H1 (cell line): ENCODE measurements at regions not wholly inside any gene's neighbourhood (a gene's known extent, or its start where the extent isn't known, plus 50 kb on each side); places are given as distances from the start of the nearest gene placed in this dataset.

Experiments used
- CTCF ChIA-PET: fragments of 300-600 bp; sonication (Branson Sonifier 250); formaldehyde crosslinking; loops from one replicate; lab custom pipeline; 2021; ENCODE audit not compliant: partially characterized antibody; lab: Charles Lee
- POLR2A ChIA-PET: fragments of 300-600 bp; sonication (Branson Sonifier 250); formaldehyde crosslinking; loops from one replicate; lab custom pipeline; 2021; ENCODE audit warnings: inconsistent platforms; ENCODE audit not compliant: partially characterized antibody; lab: Charles Lee
- DNase-seq, 2 experiments: peaks; one replicate each; pipeline versions ENCODE4 v3.0.0 to v3.0.0-alpha.2; 2010 to 2022; ENCODE audit warnings: low spot score in 2 of 2, low read depth in 1 of 2, mixed read lengths in 1 of 2
- FAIRE-seq: peaks from 2 replicates; lab custom pipeline; 2011; peaks lifted over from hg19 to GRCh38; lab: Jason Lieb, UNC
- H2AFZ ChIP-seq: 2 replicates; pipeline ENCODE4 v1.8.1; 2012; ENCODE audit warnings: low read length, inconsistent platforms
- H2AK5ac ChIP-seq: 2 replicates; pipeline ENCODE4 v1.6.1; 2013; ENCODE audit warnings: low read depth, low read length
- H2BK120ac ChIP-seq: replicated peaks from 2 replicates; pipeline ENCODE3; 2013; ENCODE audit warnings: low read depth, low read length, inconsistent platforms
- H2BK12ac ChIP-seq: 2 replicates; pipeline ENCODE4 v1.6.1; 2013; ENCODE audit warnings: low read depth, low read length
- H2BK15ac ChIP-seq: 2 replicates; pipeline ENCODE4 v1.6.1; 2013; ENCODE audit warnings: low read length
- H2BK20ac ChIP-seq: 2 replicates; pipeline ENCODE4 v1.6.1; 2013; ENCODE audit warnings: low read length
- H2BK5ac ChIP-seq: 2 replicates; pipeline ENCODE4 v1.6.1; 2013; ENCODE audit warnings: low read depth, low read length
- H3K14ac ChIP-seq: 2 replicates; pipeline ENCODE4 v1.6.1; 2013; ENCODE audit warnings: inconsistent platforms; ENCODE audit not compliant: insufficient read length
- H3K18ac ChIP-seq: 2 replicates; pipeline ENCODE4 v1.6.1; 2013; ENCODE audit warnings: low read length; ENCODE audit errors: extremely low read depth
- H3K23ac ChIP-seq: 2 replicates; pipeline ENCODE4 v1.6.1; 2013; ENCODE audit warnings: inconsistent platforms; ENCODE audit not compliant: insufficient read length
- H3K23me2 ChIP-seq: 2 replicates; pipeline ENCODE4 v1.6.1; 2013; ENCODE audit warnings: low read depth, low read length
- H3K27ac ChIP-seq: 2 replicates; pipeline ENCODE4 v1.6.1; 2011; ENCODE audit warnings: low read depth, low read length, inconsistent platforms
- H3K27me3 ChIP-seq, 4 experiments: replicated peaks in 1 of 4; 1 replicate in 1 of 4; 2 replicates in 3 of 4; pipeline versions ENCODE4 v1.6.1 to v1.8.1; 2011 to 2013; ENCODE audit warnings: low read length in 3 of 4, mild to moderate bottlenecking in 3 of 4, inconsistent platforms in 2 of 4, mixed read lengths in 2 of 4, moderate library complexity in 1 of 4; ENCODE audit not compliant: control insufficient read depth in 3 of 4, insufficient read depth in 3 of 4; ENCODE audit errors: extremely low read depth in 1 of 4
- H3K36me3 ChIP-seq, 4 experiments: 2 replicates each; pipeline versions ENCODE4 v1.6.1 to v1.8.1; 2011 to 2013; ENCODE audit warnings: mild to moderate bottlenecking in 4 of 4, low read length in 3 of 4, moderate library complexity in 2 of 4, control low read depth in 1 of 4, inconsistent platforms in 1 of 4; ENCODE audit not compliant: insufficient read depth in 4 of 4, control insufficient read depth in 2 of 4
- H3K4ac ChIP-seq: replicated peaks from 2 replicates; pipeline ENCODE3; 2013; ENCODE audit warnings: low read length, low read depth, mixed read lengths, inconsistent platforms; ENCODE audit not compliant: insufficient read length
- H3K4me1 ChIP-seq, 4 experiments: replicated peaks in 1 of 4; 1 replicate in 1 of 4; 2 replicates in 3 of 4; pipeline versions ENCODE4 v1.6.1 to v1.8.1; 2011 to 2013; ENCODE audit warnings: low read length in 3 of 4, inconsistent platforms in 2 of 4, mixed read lengths in 1 of 4; ENCODE audit not compliant: insufficient read depth in 4 of 4, control insufficient read depth in 3 of 4
- H3K4me2 ChIP-seq, 2 experiments: 2 replicates each; pipeline versions ENCODE4 v1.6.1 to v1.8.1; 2011 to 2013; ENCODE audit warnings: low read depth in 2 of 2, low read length in 2 of 2, control low read depth in 1 of 2, inconsistent platforms in 1 of 2, mild to moderate bottlenecking in 1 of 2; ENCODE audit not compliant: insufficient read depth in 1 of 2
- H3K4me3 ChIP-seq, 4 experiments: fragments of 200-600, 300-600 bp in 1 of 4; sonication (generic), shearing (Covaris generic), sonication (Bioruptor Twin) in 1 of 4; 2 replicates each; pipeline versions ENCODE4 v1.5.1 to v1.8.1; 2011 to 2016; ENCODE audit warnings: low read length in 4 of 4, low read depth in 3 of 4, control low read depth in 2 of 4, inconsistent platforms in 2 of 4, mild to moderate bottlenecking in 2 of 4, mixed read lengths in 1 of 4, moderate library complexity in 1 of 4; ENCODE audit not compliant: insufficient read depth in 2 of 4; ENCODE audit errors: extremely low read depth in 1 of 4
- H3K56ac ChIP-seq: replicated peaks from 2 replicates; pipeline ENCODE3; 2013; ENCODE audit warnings: low read depth, mild to moderate bottlenecking, mixed read lengths, low read length, inconsistent platforms; ENCODE audit not compliant: insufficient read length
- H3K79me1 ChIP-seq: 2 replicates; pipeline ENCODE4 v1.6.1; 2013; ENCODE audit warnings: low read depth, low read length, control low read depth
- H3K79me2 ChIP-seq, 2 experiments: 2 replicates each; pipeline versions ENCODE4 v1.6.1 to v1.8.1; 2012 to 2013; ENCODE audit warnings: low read length in 2 of 2, mild to moderate bottlenecking in 2 of 2, inconsistent platforms in 1 of 2; ENCODE audit not compliant: insufficient read depth in 2 of 2, control insufficient read depth in 1 of 2
- H3K9ac ChIP-seq, 4 experiments: replicated peaks in 1 of 4; 1 replicate in 1 of 4; 2 replicates in 3 of 4; pipeline versions ENCODE4 v1.6.1 to v1.8.1; 2011 to 2013; ENCODE audit warnings: low read depth in 3 of 4, low read length in 3 of 4, control low read depth in 2 of 4, mild to moderate bottlenecking in 2 of 4, moderate library complexity in 2 of 4, inconsistent platforms in 1 of 4; ENCODE audit errors: extremely low read depth in 1 of 4
- H3K9me3 ChIP-seq, 2 experiments: 2 replicates each; pipeline versions ENCODE4 v1.6.1 to v1.8.1; 2012 to 2013; ENCODE audit warnings: mild to moderate bottlenecking in 2 of 2, moderate library complexity in 2 of 2, control low read depth in 1 of 2, inconsistent platforms in 1 of 2, low read depth in 1 of 2, low read length in 1 of 2, mixed read lengths in 1 of 2; ENCODE audit not compliant: insufficient read depth in 2 of 2
- H4K20me1 ChIP-seq, 2 experiments: replicated peaks in 1 of 2; 2 replicates each; pipeline versions ENCODE3 to v1.8.1; 2011 to 2013; ENCODE audit warnings: inconsistent platforms in 2 of 2, low read length in 2 of 2, mild to moderate bottlenecking in 1 of 2; ENCODE audit not compliant: insufficient read depth in 2 of 2, control insufficient read depth in 1 of 2
- H4K5ac ChIP-seq: 2 replicates; pipeline ENCODE4 v1.6.1; 2013; ENCODE audit warnings: low read length, low read depth, mixed read lengths, inconsistent platforms; ENCODE audit not compliant: insufficient read length
- H4K8ac ChIP-seq: 2 replicates; pipeline ENCODE4 v1.8.0; 2013; ENCODE audit warnings: mild to moderate bottlenecking, moderate library complexity, low read length, inconsistent platforms; ENCODE audit not compliant: insufficient read depth; ENCODE audit errors: extremely low read depth
- H4K91ac ChIP-seq: replicated peaks from 2 replicates; pipeline ENCODE3; 2013; ENCODE audit warnings: low read length, mixed read lengths, inconsistent platforms; ENCODE audit not compliant: insufficient read length
- HDAC6 ChIP-seq: IDR thresholded peaks from one replicate; pipeline ENCODE4 v1.7.1; 2012; ENCODE audit warnings: low read depth, mild to moderate bottlenecking, inconsistent platforms, low read length, moderate library complexity
- KDM1A ChIP-seq: fragments of 200-600, 300-600 bp; sonication (generic); IDR thresholded peaks from 2 replicates; pipeline ENCODE4 v1.7.1; 2016; ENCODE audit warnings: mild to moderate bottlenecking, low read length, borderline replicate concordance
- KDM5A ChIP-seq: fragments of 200-600 bp; IDR thresholded peaks from 2 replicates; pipeline ENCODE4 v1.7.1; 2012; ENCODE audit warnings: mild to moderate bottlenecking, low read length, inconsistent platforms, mixed read lengths
- POU5F1 ChIP-seq: IDR thresholded peaks from 2 replicates; pipeline ENCODE4 v1.6.1; 2011; ENCODE audit warnings: low read depth, mild to moderate bottlenecking, low read length, moderate library complexity
- RAD21 ChIP-seq, 2 experiments: IDR thresholded peaks in 1 of 2; conservative IDR thresholded peaks in 1 of 2; 2 replicates each; pipeline ENCODE4 v1.6.1; 2011; ENCODE audit warnings: low read depth in 2 of 2, low read length in 2 of 2, improper control_type of control experiment in 1 of 2, inconsistent platforms in 1 of 2, mild to moderate bottlenecking in 1 of 2, moderate library complexity in 1 of 2
- SP4 ChIP-seq: IDR thresholded peaks from 2 replicates; pipeline ENCODE4 v1.6.1; 2012; ENCODE audit warnings: low read length, inconsistent platforms
- TAF7 ChIP-seq: optimal IDR thresholded peaks from 2 replicates; pipeline ENCODE3; 2011; ENCODE audit warnings: low read depth, mild to moderate bottlenecking, inconsistent platforms, low read length, moderate library complexity, borderline replicate concordance
- WGBS, 2 experiments: shearing (Covaris generic) in 1 of 2; methylation state at CpG; one replicate each; pipeline versions ENCODE4 v1.1.6 to v1.1.7; 2013 to 2015; ENCODE audit warnings: low lambda C conversion rate in 2 of 2, mixed read lengths in 2 of 2, inconsistent platforms in 1 of 2, low coverage in 1 of 2, missing lambda C conversion rate in 1 of 2; ENCODE audit not compliant: insufficient replicate concordance in 2 of 2, insufficient coverage in 1 of 2, insufficient read length in 1 of 2; ENCODE audit errors: extremely low coverage in 1 of 2, missing lambda C conversion rate in 1 of 2; 5-methylcytosine and 5-hydroxymethylcytosine counted together

DNA sequence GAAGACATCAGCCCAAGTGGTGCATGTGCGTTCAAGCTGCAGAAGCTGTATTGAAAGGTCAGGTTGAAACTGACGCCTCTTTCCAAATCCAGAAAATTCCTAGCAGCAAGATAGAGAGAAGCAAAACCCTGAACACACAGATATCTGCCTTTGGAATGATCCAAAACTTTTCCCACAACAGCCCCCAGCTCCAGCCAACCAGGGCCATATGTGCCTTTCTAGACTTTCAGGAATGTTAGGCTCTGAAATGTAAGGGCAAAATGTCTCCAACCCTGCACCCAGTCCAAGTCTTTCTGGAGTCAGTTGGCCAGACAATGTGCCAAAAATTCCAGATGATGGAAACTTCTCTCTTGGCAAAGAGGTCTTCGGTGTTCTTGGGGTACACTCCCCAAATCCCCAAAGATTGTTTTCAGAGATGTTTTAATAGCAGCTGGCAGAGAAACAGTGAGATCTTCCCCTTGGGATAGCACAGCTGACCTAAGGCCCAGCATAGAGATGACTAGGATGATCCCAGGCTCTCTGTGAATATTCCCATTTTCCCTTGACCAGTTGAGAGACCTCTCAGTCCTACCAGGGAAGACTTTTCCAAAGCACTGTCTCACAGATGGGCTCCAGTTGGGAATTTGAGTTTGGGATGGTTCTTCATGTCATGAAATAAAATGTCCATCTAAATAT lies 440.4 kb upstream of the CD180 start:
- no peak overlapping the region for H2BK20ac ChIP-seq
- no peak overlapping the region for H3K4ac ChIP-seq
- no peaks in the 10 kb centered on the region for H4K20me1 ChIP-seq
- no peaks in the 10 kb centered on the region for H3K36me3 ChIP-seq
- WGBS, 2 experiments: 86% methylated on average over 3 of the region's 3 CpGs; no CpG with 5 or more reads in 1 of the 2 experiments
- H2BK15ac ChIP-seq: no peak overlapping the region
- no peaks in the 10 kb centered on the region for H3K23me2 ChIP-seq
- peaks cover 0 to 2% (median 0%) of the 10 kb centered on the region in 4 experiments; a peak in 2 of 7 replicates for H3K4me1 ChIP-seq
- DNase-seq (no peak), FAIRE-seq (no peak)
- H3K18ac ChIP-seq: no peak overlapping the region
- H3K23ac ChIP-seq: no peak overlapping the region
- no peak overlapping the region for H3K56ac ChIP-seq
- no peaks in the 10 kb centered on the region for H3K79me1 ChIP-seq
- H4K8ac ChIP-seq: no peak overlapping the region
- H4K91ac ChIP-seq: no peak overlapping the region
- no peak overlapping the region for H2BK5ac ChIP-seq
- no peak overlapping the region for H4K5ac ChIP-seq
- H3K4me2 ChIP-seq: no peak overlapping the region
- H3K14ac ChIP-seq: no peak overlapping the region
- H3K27me3 ChIP-seq: no peaks in the 10 kb centered on the region
- H2BK120ac ChIP-seq: no peak overlapping the region
- H2AK5ac ChIP-seq: no peak overlapping the region
- no peak overlapping the region for H3K4me3 ChIP-seq
- H2BK12ac ChIP-seq: no peak overlapping the region
- TF ChIP-seq KDM1A (no peak), KDM5A (no peak), TAF7 (no peak), POU5F1 (no peak), HDAC6 (no peak), RAD21 (IDR thresholded peaks at IDR 0.05 in 1 of 2, conservative IDR thresholded peaks at IDR 0.05 in 1 of 2; ENCODE audit: low read depth in 2 of 2, low read length in 2 of 2) (no peak), SP4 (no peak)
- TF ChIP-seq, all 59 proteins: peak for 0
- POLR2A ChIA-PET: no interaction called here
- H3K9me3 ChIP-seq: peaks cover 5 to 7% of the 10 kb centered on the region in 2 experiments; a peak in 2 of 4 replicates
- H3K9ac ChIP-seq: no peak overlapping the region
- CTCF ChIA-PET: no interaction called here
- H2AFZ ChIP-seq: no peak overlapping the region
- H3K27ac ChIP-seq: no peak overlapping the region
- H3K79me2 ChIP-seq: no peaks in the 10 kb centered on the region
